HCEC 1CT (cell line): ENCODE measurements at regions not wholly inside any gene's neighbourhood (a gene's known extent, or its start where the extent isn't known, plus 50 kb on each side); places are given as distances from the start of the nearest gene placed in this dataset.
A peak's percentile ranks its signal among the peaks of the same experiment; 100 is the strongest.

Experiments
- DNase-seq: peaks from one replicate; pipeline ENCODE4 v3.0.0-alpha.2; 2017

- no peak for DNase-seq
Observed at GRCh38 chr21:27257908-27258556, 291.1 kb upstream of the ADAMTS5 start.

- DNase-seq, result no peak
Observed at GRCh38 chr21:27257226-27257625, 290.3 kb upstream of the ADAMTS5 start.

GRCh38 chr21:27251752-27252151 is 284.9 kb upstream of the ADAMTS5 start:
- DNase-seq, result no peak

GRCh38 chr21:27250366-27250765 is 283.5 kb upstream of the ADAMTS5 start:
- no peak for DNase-seq

GRCh38 chr21:27248814-27249213 is 281.9 kb upstream of the ADAMTS5 start:
- DNase-seq, result peak; percentile 37

GRCh38 chr21:27246741-27247140 is 279.9 kb upstream of the ADAMTS5 start:
- peak; percentile 41 for DNase-seq

GRCh38 chr21:27244776-27245175 is 277.9 kb upstream of the ADAMTS5 start:
- DNase-seq, result no peak

GRCh38 chr21:27244352-27244751 is 277.5 kb upstream of the ADAMTS5 start:
- DNase-seq, result peak; percentile 30

GRCh38 chr21:27240839-27241238 is 274.0 kb upstream of the ADAMTS5 start:
- DNase-seq, result no peak

- no peak for DNase-seq
Observed at GRCh38 chr21:27233514-27234115, 266.7 kb upstream of the ADAMTS5 start.

GRCh38 chr21:27225940-27226339 is 259.1 kb upstream of the ADAMTS5 start:
- no peak for DNase-seq

- peak; percentile 48 for DNase-seq
Observed at GRCh38 chr21:27225151-27225550, 258.3 kb upstream of the ADAMTS5 start.

GRCh38 chr21:27224169-27224568 is 257.3 kb upstream of the ADAMTS5 start:
- peak; percentile 46 for DNase-seq

GRCh38 chr21:27221077-27221476 is 254.2 kb upstream of the ADAMTS5 start:
- no peak for DNase-seq

GRCh38 chr21:27220416-27220815 is 253.5 kb upstream of the ADAMTS5 start:
- no peak for DNase-seq

GRCh38 chr21:27219068-27219467 is 252.2 kb upstream of the ADAMTS5 start:
- peak; percentile 83 for DNase-seq

GRCh38 chr21:27213303-27213702 is 246.4 kb upstream of the ADAMTS5 start:
- DNase-seq, result peak; percentile 22

- no peak for DNase-seq
Observed at GRCh38 chr21:27212441-27212840, 245.6 kb upstream of the ADAMTS5 start.

GRCh38 chr21:27209546-27209945 is 242.7 kb upstream of the ADAMTS5 start:
- no peak for DNase-seq

GRCh38 chr21:27206368-27206982 is 239.6 kb upstream of the ADAMTS5 start:
- DNase-seq, result no peak

- no peak for DNase-seq
Observed at GRCh38 chr21:27202301-27202700, 235.4 kb upstream of the ADAMTS5 start.

GRCh38 chr21:27201197-27201596 is 234.3 kb upstream of the ADAMTS5 start:
- peak; percentile 77 for DNase-seq

GRCh38 chr21:27196651-27197050 is 229.8 kb upstream of the ADAMTS5 start:
- DNase-seq, result peak; percentile 38

GRCh38 chr21:27192281-27192949 is 225.5 kb upstream of the ADAMTS5 start:
- no peak for DNase-seq
